ENCODE measurements at regions not wholly inside any gene's neighbourhood (a gene's known extent, or its start where the extent isn't known, plus 50 kb on each side); places are given as distances from the start of the nearest gene placed in this dataset.

DNA sequence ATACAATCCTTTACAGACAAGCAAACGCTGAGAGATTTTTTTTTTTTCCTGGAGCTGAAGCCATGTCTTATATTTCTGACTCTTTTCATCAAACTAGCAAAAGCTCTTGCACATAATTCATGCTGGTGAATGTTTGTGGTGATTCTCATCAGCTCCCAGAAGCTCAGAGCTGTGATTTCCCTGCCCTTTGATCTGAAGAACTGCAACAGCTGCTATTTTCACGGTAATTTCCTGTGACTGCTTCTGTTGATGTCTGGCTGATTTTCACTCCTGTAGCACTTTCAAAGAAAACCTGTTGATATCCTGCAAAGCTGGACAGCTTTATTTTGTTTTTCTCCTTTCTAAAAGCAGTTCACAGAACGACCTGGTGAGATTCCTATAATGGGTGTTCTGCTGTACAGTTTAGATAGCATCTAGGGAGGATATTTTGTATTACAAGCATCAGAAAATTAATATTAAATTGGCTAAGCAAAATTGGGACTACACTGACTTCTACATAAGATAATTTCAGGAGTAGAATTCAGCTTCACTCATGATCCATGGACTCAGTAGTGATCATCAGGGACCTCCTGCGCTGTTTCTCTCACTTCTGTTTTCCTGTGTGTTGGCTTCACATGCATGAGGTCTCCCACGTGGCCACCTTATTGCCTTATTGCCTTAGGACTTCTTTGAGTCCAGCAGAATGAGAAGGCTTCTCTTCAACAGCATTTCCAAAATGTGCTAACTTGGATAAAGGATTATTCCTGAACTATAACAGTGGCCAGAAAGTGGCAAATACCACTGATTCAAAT is 1111.6 kb upstream of the SORCS1 start:
- DNase-seq, result no peak

DNA sequence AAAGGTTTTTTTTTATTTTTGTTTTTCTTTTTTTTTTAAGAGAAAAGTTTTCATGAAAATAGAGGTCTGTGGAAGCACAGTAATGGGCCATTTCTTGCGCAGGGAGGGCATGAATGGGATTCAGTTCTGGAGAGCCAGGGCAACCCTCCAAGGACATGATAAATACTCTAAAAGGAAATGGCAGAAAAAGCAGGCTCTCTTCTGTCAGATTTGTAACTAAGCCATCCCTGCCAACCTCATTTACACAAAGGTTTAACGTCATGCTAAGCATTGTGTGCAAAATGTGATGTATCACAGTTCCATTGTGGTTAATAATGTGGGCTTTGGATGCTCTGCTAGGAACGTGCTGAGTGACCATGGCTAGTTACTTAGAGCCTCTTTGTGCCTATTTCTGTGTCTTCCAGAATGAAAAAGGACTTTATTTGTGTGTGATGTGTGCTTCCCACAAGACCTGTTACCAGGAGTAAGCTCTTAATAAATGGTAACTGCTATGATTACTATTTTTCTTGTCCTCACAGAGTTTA is 1095.9 kb upstream of the SORCS1 start:
- DNase-seq, result no peak

DNA sequence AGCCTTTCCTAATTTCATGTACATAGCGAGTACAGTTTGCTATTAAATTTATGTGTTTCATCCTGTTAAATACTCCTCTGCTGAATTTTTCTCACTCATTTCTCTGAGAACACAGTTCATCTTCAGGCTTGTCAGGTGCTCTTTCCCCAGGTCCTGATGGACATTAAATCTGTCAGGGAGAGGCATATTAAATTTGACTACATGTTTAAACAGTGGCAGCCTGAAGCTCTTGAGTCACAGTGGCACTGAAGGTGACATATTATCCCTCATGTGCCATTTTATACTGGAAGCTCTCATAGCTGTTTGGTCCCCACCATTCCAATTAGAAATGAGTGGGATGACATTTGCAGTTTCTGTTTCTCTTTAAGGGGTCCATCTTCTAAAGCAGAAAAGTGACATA is 1089.6 kb upstream of the SORCS1 start:
- DNase-seq, result no peak

DNA sequence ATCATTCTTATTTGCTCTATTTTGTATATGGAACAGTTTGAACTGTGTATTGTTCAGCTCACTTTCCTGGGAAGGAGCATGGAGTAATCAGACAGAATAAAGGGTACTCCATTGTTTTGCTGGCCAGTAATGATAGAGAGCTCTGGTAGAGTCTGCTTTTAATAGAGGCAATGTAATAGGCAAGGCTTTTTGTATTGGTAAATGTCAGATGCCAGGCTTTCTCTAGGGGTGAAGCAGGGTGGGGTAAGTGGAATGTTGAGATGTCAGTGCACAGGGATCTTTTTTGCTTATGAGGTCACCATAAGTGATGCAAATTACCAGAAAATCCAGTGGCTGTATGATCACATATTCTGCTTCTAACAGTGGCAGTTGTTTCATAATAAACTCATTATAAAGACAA is 1088.3 kb upstream of the SORCS1 start:
- no peak for DNase-seq

DNA sequence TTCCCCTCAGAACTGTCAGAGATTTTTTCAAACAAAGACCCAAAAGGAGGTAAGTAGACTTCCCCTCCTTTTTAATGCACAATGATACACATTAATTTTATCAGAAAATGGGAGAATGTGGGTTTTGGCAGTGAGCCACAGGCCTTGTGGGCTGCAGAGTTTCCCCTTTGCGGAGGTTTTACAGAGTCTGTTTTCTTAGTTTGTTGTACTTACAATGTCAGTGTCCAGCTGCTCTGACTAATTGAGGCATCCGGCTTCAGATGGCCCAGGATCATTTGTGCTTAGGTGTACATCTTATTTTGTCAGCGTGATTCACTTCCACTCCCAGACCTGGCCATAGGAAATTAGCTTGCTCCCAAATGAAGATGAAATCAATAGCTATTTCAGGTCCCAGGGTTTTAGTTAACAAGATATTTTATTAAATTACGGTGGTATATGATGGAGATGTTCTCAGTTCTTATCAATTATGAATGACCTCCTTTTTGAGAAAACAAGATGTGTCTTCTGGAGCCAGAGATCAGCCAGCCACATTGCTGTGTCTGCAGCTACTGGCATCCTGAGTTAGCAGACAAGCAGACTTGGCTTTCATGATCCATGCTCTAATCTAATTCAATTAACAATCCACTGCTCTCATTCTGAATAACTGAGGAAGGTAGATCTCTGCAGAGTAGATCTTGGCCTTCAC is 1086.6 kb upstream of the SORCS1 start:
- DNase-seq, result no peak

DNA sequence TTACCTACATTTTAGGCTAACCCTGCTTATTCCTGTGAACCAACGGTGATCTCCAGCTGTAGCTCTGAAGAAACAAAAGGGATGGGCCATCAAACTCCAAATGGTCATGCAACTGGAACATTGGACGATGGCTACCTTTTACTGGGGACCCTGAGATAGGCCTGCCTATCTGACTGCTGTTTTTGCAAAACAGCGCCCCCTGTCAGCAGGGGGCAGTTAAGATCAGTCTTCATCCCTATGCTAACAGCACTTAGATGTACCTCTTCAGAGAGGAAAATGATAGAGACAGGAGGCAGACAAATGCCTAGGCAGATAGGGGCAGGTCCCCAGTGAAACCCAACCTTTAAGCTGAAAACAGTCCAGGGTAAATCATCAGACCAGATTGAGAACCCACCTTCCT is 1085.4 kb upstream of the SORCS1 start:
- DNase-seq, result no peak

DNA sequence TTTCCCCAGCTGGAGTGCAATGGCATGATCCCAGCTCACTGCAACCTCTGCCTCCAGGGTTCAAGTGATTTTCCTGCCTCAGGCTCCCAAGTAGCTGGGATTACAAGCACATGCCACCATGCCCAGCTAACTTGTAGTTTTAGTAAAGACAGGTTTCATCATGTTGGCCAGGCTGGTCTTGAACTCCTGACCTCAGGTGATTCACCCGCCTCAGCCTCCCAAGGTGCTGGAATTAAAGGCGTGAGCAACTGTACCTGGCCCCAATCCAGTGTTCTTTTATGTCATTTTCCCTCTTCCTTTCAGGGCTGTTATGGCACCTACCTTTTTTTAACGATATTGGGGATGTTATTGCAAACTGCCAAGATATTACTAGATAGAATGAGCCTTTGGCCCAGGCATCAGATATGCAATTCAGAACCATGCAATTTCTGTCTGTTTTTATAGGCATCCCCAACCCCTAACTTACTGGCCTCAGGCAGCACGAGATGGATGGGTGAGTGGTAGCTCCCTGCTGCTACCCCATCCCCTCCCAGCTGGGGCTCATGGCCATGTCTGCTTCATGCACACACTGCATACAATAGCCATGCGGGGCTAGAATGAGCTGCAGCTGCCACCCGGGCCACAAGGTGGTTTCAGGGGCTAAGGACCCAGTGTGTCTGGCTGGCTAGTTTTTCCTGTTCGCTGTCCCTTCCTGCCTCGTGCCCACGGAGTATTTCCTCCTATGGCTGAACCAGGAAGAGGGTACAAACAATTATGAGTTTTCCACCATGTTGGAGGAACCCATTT is 1080.1 kb upstream of the SORCS1 start:
- no peak for DNase-seq

DNA sequence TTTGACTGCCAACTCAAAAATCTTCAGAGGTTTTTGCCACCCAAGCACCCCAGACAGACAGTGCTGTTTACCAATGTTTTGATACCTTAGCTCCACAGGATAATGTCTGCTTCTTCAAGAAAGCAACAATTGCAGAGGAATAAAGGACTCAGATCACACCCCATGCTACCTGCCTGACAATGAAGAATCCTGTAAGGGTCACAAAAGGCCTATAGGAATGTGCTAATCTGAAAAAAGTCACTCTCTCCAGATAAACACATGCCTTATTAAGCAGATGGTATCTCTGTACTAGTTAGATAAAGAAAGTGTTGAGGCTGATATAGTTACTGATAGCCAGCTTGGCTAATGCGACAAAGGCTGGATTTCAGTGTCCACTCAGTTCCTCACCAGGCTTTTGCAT is 1076.7 kb upstream of the SORCS1 start:
- DNase-seq, result no peak

DNA sequence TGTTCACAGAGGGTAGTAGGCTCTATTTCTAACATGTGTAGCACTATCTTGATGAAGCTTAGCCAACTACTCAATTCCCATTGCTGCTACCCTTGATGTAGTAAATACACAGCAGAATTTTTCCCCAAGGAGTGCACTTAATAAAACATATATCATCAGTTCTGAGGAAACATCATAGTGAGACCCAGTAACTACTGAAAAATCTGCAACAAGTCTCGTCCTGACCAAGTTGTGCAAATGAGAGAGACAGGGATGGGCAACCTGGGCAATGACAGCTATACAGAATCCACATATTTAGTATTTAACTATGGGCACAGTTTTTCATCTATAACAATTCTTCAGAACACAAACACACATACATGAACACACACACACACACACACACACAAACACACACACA is 1073.8 kb upstream of the SORCS1 start:
- DNase-seq, result no peak

DNA sequence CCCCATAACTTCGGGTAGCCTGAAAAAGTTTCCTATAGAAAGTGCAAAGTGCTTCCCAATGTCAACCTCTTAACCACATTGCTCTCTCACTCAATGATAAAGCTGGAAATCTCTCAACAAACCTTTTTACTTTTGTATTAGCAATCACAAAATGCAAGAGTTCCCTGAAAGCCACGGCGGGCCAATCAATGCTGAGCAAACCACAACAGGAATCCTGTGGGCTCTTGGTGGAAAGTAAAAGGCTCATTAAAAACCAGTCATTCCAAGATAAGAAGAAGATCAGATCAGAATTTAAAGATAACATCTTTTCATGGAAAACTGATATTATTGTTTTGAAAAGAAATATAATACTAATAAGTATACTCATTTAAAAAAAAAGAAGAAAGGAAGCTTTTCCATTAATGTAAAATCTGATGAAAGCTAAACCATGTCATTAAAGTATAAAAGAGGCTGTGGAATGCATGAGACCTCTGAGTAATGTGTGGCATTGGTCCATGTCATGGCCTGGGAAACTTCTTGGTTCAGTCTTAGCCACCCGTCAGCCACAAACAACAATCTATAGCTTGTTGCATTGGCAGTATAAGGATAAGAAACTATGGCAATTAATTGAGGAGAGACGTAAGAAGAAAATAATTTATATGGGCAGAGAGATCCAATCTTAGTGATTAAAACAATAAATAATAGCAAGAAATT is 1066.1 kb upstream of the SORCS1 start:
- DNase-seq, result peak; percentile 58

DNA sequence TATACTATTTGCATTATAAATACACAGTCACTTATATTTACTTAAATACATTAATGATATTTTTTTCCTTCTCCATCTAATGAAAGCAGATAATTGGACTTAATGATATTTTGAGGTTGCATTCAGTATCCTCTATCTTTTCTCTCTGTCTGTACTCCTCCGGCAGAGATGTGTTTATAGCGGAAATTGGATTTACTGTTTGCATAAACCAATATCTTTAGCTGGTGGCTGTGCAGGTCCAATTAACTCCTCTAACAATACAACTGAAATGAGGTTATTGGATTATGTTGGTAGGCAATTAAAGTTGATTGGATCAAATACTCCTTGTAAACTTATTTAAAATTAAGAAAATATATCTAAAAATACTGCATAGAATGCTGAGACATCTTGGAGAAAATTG is 1044.2 kb upstream of the SORCS1 start:
- DNase-seq, result no peak

DNA sequence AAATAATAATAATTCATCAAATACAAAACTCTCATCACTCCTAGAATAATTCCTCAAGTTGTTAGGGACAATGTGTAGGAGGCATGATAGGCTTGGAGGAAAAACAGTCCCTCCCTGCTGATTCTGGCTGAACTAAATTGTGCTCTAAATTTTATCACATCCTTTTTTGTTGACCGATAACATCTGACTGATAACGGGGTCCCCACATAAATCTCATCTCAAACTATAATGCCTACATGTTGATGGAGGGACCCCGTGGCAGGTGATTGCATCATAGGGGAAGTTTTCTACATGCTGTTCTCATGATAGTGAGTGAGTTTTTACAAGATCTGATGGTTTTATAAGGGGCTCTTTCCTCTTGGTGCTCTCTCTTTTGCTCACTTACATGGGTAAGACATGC is 1043.5 kb upstream of the SORCS1 start:
- DNase-seq, result no peak

DNA sequence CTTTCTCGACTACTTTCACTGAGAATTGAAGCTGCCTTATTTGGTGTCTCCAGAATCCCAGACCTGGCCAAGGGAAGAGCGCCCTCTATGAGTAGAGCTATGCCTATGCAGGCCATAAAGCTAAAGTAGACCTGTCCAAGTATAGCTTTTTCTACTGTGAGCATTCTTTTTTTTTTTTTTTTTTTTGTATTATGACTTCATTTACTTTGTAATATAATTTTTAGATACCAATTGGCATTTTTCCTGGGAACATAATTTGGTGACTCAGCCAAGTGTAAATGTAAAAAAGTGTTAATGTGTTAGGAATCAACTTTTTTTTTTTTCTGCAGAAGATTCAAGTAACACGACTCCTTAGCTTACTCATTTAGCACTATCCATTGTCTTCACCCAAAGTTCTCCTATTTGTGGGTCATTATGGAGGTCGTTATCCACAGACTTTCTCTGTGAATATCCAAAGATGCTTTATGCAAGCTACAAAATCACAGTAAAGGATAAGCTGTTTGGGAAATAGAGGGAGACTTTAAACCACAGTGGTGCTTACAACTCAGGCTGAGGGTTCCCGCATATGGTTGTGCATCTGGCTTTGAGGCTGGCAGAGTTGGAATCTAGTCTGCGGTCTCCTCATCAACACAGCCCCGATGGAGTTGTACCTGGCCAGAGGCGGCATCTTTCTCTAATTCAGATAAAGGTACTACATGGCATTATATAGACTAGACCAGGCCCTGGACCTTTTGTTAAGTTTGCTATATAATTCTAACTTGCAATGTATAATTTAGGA is 1040.2 kb upstream of the SORCS1 start:
- DNase-seq, result peak; percentile 62

DNA sequence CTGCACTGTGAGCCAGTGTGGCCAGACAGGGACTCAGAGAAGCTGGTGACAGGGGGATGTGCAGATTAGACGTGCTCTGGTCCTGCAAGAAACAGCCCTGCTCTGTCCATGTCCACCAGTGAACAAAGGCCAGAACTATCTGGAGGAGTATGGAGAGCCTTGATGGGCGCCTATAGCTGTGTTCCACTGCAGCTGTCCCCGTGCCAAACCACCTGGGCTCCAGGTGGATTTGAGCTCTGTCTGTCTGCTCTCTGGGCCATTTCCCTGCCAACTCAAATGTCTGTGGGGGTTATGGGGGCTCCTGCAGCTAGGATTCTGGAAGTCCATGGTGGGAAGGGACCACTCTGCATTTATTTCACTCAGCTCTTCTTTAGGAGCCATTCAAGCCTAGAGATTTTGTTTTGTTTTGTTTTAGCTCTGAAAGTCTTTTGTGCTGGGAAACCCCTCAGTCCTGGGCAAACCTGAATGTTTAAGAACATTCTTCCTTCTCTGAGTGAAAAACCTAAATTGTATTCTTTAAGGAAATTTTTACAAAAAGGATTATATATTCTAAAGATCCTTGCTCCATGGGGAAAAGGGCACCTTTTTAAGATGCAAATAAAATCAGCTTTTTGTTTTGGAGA is 1039.5 kb upstream of the SORCS1 start:
- DNase-seq, result no peak

DNA sequence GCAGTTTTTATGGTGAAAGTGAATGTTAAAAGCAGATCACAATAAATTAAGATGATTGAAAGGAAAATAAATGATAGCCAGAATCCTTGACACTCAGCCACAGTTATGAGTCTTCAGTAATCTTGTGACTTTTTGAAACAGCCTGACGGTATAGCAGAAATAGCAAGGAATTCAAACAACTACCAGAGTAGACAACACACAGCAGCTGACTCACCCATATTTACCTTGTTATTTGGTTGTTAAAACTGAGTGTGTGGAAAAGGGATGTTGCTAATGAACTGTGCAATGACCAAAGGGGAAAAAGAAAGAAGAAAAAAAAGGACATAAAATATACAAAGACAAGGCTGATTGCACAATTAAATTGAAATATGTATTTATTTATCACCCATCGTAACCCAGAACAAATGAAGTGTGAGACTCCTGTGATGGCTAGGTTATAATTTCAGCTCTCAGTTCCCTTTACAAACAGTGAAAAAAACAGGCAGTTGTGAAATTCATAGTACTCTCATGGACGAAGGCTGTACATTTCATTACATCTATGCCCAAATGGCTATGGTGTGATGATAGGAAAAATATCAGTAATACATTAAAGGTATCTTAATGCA is 1023.0 kb upstream of the SORCS1 start:
- no peak for DNase-seq

DNA sequence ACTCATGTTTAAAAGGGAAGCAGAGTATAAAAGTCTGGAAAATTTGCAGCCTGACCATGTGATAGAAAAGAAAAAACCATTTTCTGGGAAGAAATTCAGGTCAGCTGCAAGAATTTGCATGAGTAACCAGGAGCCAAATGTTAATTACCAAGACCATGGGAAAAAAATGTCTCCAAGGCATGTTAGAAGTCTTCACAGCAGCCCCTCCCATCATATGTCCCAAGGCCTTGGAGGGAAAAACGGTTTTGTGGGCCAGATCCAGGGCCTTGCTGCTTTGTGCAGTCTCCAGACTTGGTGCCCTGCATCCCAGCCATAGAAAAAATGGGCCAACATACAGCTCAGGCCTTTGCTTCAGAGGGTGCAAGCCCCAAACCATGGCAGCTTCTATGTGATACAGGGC is 1019.6 kb upstream of the SORCS1 start:
- no peak for DNase-seq

DNA sequence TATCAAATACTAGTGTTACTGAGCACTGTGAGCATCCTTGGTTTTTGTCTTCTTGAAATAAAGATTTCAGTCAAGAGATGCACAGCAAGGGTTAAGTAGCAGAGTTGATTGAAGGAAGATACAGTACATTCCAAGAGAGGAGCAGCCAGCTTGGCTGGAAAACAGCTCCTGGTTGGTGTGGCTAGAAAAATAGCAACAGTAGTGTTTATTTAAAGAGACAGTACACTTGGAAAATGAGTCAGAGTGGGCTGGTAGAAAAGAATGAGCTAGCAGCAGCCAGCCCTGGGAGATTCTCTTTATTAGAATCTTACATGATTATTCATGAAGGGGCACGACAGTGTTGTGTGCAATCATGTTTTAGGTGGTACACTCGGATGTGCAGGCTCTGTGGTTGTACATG is 1016.4 kb upstream of the SORCS1 start:
- DNase-seq, result peak; percentile 74

DNA sequence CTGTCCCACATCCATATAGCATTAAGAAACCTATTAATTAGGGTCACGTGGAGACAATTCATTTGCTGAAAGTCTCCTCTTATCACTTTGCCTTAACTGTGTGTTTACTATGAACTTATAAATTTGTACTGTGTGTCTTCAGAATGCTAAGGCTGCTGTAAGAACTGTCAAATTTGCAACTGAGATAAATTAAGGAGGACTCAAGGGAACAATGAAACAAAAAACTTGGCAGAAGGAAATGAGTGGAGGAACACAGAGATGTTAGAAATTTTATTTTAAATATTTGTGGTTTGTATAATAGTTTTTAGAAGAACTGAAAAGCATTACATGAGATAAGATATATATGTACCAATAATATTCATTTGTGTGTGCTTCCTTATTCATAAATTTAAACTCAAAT is 1005.3 kb upstream of the SORCS1 start:
- DNase-seq, result no peak

DNA sequence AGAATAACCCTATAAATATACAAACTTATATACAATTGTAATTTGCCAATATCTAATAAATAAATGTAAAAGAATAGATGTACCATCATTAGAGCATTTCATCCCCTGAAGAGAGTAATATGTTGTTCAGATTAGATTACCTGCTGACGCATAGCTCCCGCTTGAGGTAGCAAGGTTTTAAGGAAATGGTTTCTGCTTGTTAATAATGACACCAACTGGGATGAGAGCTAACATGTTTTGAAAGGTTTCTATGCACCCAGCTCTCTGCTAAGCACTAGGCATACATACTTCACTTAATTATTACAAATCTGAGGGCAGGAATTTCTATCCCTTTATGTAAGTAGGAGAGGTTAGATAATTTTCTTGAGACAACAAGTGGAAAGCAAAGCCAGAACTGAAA is 1003.3 kb upstream of the SORCS1 start:
- DNase-seq, result no peak

DNA sequence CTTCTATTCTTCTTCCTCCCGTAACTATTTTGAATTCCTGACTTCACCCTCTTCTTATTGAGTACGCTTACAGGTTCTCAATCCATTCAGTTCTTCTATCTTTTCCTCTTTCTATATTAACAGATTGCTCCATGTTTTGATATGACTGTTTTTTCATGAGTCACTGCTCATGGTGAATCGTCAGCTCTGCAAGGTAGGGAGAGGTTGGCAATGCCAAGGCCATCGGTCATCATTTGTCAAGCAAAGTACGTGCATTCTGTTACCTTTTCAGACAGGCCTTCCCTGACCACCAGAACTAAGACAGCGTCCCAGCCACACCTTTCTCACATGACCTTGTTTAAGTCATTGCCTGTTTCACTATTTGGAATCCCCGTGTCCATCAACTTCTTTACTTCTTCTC is 1001.9 kb upstream of the SORCS1 start:
- no peak for DNase-seq

DNA sequence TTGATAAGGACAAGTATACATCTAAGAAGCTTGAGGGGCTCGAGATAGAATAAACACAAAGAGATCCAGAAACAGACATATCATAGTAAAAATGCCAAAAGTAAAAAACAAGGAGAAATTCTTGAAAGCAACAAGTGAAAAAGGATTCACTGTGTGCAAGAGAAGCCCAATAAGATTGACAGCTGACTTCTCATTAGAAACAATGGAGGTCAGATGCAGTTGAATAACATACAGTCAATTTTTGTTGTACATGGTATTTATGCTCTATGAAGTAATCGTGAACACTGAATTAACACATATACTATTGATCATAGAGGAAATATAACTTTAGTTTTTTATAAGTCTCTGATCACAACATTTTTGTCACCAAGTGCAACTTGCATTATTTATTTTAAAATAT is 982.8 kb upstream of the SORCS1 start:
- no peak for DNase-seq

Measured in islet precursor cell (in vitro differentiated cells).